HG03342 (cell line): ENCODE measurements at regions not wholly inside any gene's neighbourhood (a gene's known extent, or its start where the extent isn't known, plus 50 kb on each side); places are given as distances from the start of the nearest gene placed in this dataset.

ENCODE experiments used
- ATAC-seq: cut with Tn5 transposase; IDR thresholded peaks from one replicate; pipeline ENCODE4 v1.9.1; 2021; ENCODE audit warnings: mild to moderate bottlenecking, moderate library complexity; ENCODE audit not compliant: unreplicated experiment

DNA sequence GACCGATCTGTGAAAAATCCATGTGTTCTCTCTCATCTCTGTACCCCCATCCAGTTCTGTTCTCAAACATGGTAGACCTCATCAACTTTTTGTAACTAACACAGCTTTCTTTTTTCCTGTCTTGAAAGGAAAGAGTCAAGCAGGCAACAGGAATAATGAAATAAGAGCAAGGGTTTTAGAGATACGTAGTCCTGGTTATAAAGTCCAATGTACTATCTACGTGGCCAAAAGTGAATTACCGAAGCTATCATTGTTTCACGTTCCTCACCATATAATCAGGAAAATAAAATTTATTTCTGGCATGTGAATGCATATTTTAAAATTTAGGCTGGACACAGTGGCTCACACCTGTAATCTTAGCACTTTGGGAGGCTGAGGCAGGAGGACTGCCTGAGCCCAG is 472.2 kb upstream of the ANO3 start:
- ATAC-seq: no peak

DNA sequence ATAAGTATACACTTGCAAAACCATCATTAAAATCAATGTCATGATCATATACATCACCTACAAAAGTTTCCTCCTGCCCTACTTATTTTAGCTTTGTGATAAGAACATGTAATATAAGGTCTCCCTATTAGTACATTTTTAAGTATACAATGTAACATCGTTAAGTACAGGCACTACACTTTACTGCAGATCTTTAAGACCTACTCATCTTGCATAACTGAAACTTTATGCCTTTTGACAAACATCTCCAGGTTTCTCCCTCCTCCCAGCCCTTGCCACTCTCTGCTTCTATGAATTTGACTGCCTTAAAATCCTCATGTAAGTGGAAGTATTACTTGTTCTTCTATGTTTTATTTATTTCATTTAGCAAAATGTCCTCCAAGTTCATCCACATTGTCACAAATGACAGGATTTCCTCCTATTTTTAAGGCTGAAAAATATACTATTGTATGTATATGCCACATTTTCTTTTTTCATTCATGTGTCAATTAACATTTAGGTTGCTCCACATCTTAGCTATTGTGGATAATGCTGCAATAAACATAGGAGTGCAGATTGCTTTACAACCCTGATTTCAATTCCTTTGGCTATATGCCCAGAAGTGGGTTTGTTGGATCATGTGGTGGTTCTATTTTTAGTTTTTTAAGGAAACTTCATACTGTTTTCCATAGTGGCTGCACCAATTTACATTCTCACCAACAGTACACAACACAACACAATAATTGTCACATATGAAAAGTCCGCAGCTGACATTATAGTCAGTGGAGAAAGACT is 471.1 kb upstream of the ANO3 start:
- no peak for ATAC-seq

DNA sequence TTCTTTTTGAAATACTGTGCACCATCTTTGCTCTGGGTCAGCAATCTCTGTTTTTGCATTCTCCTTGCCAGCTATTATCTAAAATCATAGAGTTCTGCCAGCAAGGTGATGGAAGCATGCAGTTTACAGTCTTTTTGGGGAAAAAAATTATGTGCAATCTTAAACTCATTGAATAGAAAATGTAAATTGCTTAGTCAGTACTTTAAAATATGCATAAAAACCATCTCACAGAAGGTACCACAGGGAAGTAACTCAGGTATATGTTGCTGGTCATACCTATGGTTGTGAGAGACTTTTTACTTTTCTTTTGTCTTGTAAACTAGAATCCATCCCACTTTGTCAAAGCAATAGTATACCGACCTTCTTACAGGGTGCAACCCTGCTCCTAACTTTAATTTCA is 469.8 kb upstream of the ANO3 start:
- no peak for ATAC-seq

DNA sequence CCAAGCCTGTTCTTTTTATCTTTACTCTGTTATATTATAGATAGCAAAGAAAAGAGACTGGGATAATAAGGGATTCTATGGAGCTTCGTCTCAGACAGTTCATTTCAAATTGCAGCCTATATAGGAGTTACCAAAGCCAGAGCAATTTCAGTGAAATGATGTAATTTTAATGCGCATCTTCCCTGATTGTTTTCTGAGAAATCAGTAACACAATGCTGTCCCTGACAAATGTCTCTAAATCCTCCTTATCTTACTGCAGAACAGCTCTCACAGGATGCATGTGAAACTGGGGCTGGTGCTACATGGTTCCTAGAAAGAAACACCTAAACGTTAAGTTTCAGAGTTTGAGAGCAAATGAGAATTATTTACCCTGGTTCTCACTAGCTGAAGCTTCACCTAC is 467.9 kb upstream of the ANO3 start:
- ATAC-seq: no peak

DNA sequence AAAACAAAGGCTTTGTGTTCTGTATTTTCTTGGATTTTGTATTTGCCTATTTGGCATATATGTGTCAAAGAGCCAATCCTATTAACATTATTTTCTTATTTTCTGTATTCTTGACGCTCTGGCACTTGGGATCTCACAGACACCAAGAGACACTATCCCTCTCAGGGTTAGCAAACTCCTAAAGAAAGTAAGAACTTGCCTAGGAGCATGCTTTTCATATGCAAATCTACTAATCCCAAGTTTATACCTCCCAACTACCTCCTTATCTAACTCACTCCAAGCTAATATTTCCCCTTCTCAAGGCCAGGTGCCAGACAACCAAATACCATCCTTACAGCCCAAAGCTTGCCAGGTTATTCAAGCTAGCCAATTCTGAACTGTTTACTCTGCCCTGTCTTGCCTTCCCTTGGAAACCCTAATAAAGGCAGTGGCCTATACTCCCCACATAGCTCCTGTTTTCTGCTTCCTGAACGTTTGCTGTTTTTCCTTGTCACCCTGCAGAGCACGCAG is 455.4 kb upstream of the ANO3 start:
- ATAC-seq: no peak

DNA sequence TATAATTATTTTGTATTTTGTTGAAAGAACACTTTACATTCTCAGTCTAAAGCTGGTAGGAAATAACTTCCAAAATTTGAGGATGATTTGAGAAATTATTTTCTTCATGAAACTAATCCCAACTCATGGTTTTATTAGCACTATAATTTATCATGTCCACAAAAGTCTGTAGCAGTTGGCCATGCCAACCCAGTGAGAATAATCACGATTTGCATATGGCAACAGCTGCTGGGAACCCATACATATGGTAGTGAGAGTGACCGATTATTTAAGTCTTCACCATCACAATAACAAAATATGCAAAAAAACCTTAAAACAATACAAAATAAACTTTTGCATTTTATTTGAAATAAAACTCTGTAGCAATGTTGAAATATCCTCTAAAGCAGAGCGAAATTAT is 445.9 kb upstream of the ANO3 start:
- no peak for ATAC-seq

DNA sequence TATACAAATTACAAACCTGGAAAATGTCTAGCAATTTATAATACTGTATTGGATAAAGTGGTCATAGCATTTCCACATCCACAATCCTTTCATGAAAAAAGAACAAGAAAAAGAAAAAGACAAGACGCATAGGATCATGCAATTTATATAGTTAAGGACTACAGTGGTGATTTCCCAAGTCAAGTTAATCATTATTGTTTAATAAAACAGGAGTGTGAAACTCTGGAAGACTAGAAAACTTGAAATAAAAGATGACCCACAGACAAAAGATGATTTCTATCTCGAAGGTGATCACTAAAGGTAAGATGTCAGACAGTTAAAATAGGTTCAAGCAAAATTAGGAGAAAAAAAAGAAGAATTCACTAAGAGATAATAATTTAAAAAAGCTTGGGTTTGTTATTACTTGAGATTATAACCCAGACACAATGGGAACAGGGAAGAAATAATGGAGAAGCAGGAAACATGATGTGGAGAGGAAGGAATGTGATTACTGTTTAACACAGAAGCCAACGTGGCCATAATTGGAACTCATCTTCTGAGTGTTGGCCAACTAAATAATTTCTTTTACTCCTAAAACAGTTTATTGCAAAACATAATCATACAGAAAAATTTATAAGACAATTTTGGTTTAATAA is 441.2 kb upstream of the ANO3 start:
- ATAC-seq: no peak

DNA sequence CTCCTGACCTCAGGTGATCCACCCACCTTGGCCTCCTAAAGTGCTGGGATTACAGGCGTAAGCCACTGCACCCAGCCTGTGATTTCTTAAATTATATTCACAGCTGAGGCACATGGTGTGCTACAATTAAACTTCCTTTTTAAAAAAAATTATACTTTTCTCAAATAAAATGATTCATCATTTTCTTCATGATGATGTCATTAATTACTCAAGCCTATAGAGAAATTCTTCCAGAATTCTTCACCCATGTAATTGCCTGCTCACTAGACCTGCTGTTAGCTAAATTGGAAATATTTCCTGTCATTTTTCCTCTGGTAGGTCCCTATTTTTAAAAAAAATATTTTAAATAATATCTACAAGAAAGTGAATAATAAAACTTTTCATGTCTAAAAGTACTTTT is 440.0 kb upstream of the ANO3 start:
- ATAC-seq: no peak

DNA sequence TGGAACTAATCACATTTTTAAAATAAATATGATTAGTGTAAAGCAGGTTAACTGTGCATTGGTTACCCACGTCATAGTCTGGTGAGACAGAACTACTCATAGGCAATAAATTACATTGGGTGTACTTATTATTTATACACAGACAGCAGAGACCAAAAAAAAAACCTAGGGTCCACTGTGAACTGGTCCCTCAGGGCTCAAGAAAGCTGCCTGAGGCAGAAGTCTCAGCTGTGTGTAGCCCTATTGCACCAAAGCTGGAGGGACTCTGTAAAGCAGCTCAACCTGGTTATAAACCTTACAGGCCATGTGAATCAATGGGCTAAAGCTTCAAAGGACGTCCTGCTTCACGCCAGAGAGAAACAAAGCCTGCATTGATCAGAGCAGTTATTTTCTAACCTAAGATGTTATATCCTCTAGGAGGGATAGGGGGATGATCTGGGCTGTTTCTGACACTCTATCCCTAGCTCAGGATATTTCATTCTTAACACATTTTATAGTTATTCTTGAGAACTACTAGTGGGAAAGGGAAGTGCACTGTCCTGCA is 432.2 kb upstream of the ANO3 start:
- no peak for ATAC-seq

DNA sequence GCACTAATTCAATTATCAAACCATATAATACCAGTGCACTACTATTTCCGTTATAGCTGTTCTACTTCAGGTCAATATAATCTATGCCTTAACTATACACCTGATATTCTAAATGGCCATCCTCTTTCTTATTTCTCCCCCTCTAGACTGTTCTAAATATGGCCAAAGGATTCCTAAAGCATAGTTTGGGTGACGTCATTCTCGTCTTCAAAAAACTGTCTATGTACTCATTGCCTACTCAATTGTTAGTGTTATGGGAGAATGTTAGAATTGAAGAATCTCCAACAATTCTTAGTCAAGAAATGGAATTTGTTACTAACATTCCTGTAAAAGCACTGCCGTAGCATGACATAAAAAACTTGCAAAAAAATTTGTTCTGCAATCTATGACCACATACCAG is 431.1 kb upstream of the ANO3 start:
- ATAC-seq: no peak

DNA sequence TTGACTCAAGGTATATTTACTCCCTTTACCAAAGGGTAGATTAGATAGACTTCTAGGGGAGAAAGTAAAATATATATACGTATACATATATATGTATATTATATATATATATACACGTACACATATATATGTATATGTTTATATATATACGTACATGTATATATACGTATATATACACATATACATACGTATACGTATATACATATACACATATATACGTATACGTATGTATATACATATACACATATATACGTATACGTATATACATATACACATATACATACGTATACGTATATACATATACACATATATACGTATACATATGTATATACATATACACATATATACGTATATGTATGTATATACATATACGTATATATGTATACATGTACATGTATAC is 430.5 kb upstream of the ANO3 start:
- no peak for ATAC-seq

DNA sequence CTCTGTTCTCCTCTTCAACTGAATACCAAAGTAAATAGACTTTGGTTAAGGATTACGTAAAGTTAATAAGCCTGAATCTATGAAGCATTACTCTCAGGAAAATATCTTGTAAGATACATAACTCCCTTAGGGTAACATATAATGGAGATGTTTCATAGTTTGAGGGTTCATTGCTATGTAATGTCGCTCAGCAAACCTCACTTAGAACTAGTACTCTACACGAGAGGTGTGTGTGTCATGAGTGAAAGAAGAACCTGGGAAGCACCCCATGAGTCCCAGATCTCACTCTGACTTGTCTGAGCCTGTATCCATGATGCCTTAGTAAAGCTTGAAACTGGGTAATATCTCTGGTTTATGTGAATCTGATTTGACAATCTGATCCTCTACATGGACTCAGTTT is 429.5 kb upstream of the ANO3 start:
- no peak for ATAC-seq

DNA sequence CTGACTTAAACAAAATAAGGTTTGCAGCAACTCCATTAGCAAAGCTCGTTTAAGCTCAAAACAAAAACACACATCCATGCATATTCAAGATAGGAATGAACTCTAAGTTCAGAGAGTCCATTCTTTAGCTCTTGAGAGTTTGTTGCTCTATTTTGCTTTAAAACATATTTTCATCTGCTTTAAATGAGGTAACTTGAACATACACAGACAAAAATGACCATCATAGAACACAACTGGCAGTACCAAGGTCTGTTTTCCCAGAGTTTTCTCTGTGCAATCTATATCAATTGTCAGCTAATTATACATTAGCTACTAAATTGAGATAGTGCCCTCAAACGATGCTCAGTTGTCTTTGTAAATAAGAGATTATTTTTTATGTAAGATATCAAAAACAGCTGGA is 423.2 kb upstream of the ANO3 start:
- ATAC-seq: no peak

DNA sequence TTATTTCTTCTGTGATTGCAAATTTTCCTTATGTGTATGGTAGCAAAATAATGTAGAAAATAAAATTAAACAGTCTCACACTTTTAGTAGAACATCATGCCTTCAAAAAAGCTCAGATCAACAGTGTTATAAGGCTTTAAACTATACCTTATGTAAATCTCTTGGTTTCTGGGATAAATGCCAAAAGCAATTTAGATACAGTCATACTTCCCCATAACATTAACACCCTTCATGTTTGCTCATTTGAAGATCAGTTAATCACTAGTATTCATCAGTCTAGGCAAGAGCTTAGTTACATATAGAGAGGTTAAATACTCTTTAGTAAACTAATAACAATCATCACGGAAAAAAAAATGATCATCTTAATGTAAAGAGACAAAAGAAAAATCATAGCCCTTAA is 421.8 kb upstream of the ANO3 start:
- ATAC-seq: no peak

DNA sequence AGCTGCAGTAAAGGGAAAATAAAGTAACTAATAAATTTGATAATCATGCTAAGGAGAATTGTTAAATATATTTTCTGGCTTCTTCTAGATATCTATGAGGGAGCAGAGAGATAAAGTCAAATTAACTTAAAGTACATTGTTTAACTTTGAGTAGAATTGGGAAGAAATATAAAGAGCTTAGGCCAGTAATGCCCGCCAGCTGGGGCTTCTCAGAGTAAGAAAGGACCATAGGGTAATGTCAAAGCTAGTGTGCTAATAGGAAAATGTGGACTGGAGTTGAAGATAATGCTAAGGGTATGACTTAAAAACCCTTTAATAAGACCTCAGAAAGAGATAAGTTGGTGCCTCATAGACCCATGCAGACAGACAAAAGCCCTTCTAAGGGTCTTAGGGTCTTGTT is 411.6 kb upstream of the ANO3 start:
- ATAC-seq: no peak

DNA sequence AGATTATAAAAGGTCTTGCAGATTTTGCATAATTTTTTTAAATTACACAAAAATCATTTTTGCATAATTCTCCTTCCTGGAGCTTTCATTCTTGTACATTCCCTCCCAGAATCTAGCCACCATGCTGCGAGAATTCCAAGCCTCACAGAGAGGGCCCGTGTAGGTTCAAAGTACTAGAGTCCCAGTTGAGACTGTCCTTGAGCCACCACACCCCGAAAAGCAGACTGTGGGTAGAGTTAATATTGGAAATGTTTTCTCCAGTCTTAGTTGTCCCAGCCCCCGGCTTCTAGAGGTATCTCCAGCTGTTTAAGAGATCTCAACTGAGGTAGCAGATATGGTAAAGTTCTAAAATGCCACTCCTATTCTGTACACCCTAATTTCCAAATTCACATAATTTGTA is 407.3 kb upstream of the ANO3 start:
- ATAC-seq: no peak

DNA sequence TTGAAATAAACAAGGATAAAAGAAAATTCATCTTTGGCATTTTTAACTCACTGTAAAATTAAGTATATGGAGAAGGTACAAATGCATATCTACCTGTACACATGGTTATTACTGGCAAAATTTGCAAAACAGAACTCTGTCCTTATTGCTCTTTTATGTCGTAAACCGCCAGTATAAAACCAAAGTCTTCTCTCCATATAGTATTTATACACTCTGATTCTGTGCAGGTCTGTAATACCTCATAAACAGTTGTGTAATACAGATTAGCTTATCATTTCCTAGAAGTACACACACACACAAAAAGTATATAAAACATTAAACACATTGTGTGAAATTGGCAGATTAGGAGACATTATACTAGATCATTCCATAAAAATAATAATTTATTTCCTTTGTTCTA is 406.6 kb upstream of the ANO3 start:
- ATAC-seq: no peak

DNA sequence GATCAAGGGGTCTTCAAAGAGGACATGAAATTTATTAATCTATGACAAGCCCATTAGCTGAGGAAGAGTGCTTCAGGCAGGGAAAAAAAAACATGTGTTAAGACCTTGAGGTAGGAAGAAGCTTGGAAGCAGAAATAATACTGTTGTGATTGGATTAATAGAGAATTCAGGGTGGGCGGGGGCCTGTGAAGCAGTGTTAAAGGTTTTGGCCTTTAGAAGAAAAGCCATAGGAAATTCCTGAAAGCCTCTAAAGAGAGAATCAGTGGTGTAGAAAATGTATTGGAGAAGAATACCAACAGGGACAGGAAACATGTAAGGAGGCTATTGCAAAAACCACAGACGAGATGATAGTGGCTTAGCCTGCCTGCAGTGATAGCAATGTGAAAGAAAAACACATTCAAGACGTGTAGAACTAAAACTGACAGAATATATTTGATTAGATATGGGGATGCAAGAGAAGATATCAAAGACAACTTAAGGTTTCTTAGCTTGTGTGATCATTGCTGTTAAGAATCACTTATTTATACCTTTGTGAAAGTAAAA is 404.4 kb upstream of the ANO3 start:
- no peak for ATAC-seq

DNA sequence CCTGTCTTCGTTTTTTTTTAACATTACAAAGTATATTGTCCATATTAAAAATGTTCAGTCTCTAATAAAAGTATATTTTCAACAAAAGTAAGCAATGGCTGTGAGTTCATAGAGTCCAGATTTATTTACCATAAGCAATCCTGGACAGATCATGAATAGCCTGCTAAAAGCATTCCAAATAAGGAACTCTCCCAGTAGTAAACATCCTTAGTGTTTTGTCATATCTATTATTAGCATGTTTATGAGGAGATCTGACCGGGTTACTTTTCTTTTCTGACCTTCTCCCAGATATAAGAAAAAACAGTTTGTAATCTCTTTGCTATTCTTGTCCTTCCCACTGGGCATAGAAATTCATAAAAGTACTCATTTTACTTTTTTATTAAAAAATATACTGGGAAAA is 403.9 kb upstream of the ANO3 start:
- no peak for ATAC-seq

DNA sequence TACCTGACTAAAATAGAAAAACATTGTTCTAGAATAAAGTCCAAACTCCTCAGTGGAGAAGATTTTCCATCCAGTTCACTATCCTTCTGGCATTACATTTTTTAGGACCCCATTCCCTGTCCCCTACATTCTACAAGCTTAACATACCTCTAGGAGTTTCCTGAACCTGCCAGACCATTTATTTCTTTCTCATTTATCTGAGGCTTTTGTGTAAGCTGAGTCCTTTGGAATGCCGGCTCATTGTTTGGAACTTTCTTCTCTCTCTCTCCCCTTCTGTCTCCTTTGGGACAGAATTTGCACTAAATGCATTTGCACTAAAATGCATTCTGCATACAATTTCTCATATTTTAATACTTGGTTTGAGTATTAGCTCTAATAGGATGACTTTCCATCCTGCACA is 393.0 kb upstream of the ANO3 start:
- no peak for ATAC-seq

DNA sequence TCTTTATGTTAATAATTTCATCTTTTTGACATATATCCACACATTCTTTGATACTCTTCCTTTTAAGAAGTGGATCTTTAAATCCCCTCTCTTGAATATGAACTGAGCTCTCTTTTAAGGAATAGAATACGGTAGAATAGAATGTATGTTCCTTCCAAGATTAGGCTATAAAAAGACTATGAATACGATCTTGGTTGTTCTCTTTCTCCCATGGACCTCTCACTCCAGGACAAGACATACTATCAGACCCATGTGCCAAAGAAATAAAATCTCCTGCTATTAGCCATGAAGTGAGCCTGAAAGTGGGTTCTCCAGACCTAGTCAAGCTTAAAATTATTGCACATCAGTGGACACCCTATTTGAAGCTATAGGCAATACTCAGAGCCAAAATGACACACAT is 392.2 kb upstream of the ANO3 start:
- no peak for ATAC-seq

DNA sequence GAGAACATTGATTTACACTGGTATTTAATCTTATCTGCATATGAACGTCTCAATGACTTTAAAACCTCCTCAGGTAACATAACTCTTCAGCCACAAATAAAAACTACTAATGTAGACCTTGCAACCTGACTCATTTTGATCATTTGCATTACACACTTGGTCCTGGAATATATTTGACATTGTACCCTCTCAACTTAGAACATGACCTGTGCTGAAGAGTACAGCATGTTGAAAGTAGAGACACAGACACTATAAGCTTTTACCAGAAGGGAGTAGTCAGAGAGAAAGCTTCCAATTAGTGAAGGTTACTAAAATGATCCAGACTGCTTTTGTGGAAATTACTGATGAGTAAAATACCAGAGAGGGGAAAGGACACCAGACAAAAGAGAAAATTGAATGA is 390.6 kb upstream of the ANO3 start:
- no peak for ATAC-seq
